ENCODE measurements at regions not wholly inside any gene's neighbourhood (a gene's known extent, or its start where the extent isn't known, plus 50 kb on each side); places are given as distances from the start of the nearest gene placed in this dataset.
"Not testable (repeated sequence)": the region's sequence is repeated elsewhere in the genome, so short reads cannot be mapped to it uniquely, and the experiment has no call there.

DNA sequence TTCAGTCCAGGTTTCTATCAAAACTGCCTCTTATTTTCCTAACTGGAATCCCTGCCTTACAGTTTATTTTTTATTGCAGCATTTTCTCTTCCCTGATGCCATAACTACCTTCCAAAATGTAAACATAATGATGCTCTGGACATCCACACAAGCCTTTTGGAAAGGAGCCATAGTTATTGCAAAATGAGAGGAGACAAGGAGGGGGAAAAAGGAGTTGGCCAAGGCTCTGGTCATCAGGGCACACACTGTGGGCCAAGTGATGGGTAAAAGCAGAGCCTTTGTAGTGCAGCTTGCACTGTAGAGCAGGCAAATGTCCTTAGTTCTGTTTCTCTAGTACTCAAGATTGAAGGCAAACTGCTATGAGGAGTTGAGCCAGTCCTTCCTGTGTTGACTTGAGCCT lies 289.3 kb upstream of the MTPN start:
- intact Hi-C loops (cut with micrococcal nuclease), result no loop called here
- no peak for FAIRE-seq

DNA sequence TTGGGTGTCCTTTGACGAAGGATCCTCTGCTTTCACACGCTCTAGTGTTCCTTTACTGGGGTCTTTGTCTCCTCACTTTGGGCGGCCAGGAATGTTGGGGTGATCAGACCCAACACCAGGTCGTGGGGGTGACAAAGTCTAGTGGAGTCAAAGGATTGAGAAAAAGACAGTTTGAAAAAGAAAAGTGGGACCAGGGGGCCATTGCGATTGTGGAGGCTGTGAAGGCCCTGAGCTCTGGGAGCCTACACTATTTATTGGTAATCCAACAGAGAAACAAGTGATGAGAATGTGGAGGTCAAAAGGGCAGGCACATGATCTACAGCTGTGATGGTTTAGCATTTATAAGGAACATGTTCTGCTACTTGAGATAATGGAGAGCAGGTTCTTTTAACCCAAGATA lies 287.1 kb upstream of the MTPN start:
- H3K27me3 ChIP-seq (ENCODE audit: control insufficient read depth in 2 of 2, insufficient read depth in 2 of 2, low read length in 2 of 2); DNase-seq (ENCODE audit: low read depth, low spot score); BruUV-seq (replicated peaks); dilution Hi-C loops (cut with MboI; ENCODE audit: extremely low pct_ligation_motif_present, low sequenced_read_pairs); H3K9me1 ChIP-seq (replicated peaks; ENCODE audit: control insufficient read depth, extremely low read depth, insufficient read depth, low read length); H2AFZ ChIP-seq (ENCODE audit: low read depth, low read length); H3K4me1 ChIP-seq (ENCODE audit: control insufficient read depth, extremely low read depth, insufficient read depth, low read length); H3K4me2 ChIP-seq (ENCODE audit: insufficient read depth, low read length); FAIRE-seq; H4K20me1 ChIP-seq (replicated peaks; ENCODE audit: control insufficient read depth, extremely low read depth, insufficient read depth, low read length); intact Hi-C loops (cut with micrococcal nuclease); CTCF ChIA-PET; H3K4me3 ChIP-seq (replicated peaks in 1 of 3; ENCODE audit: insufficient read depth in 1 of 3, low read depth in 1 of 3, low read length in 3 of 3); H3K9ac ChIP-seq (replicated peaks; ENCODE audit: extremely low read depth, insufficient read depth, low read length); H3K27ac ChIP-seq (ENCODE audit: insufficient read depth, low read depth, low read length); H3K36me3 ChIP-seq (ENCODE audit: control insufficient read depth in 2 of 2, extremely low read depth in 1 of 2, insufficient read depth in 2 of 2, low read length in 2 of 2); H3K79me2 ChIP-seq (ENCODE audit: control insufficient read depth, insufficient read depth, low read length); POLR2A ChIA-PET; H3K9me3 ChIP-seq (replicated peaks; ENCODE audit: control insufficient read depth, insufficient read depth, low read length): not testable (repeated sequence)

More for the DNA sequence above, 289.3 kb upstream of the MTPN start:
- Histone ChIP-seq H3K4me3 (replicated peaks in 1 of 3; ENCODE audit: insufficient read depth in 1 of 3, low read depth in 1 of 3, low read length in 3 of 3) (no peak overlapping the region), H4K20me1 (replicated peaks; ENCODE audit: control insufficient read depth, extremely low read depth, insufficient read depth, low read length) (no peaks in the 10 kb centered on the region), H3K9me3 (replicated peaks; ENCODE audit: control insufficient read depth, insufficient read depth, low read length) (peaks cover 2% of the 10 kb centered on the region), H3K79me2 (ENCODE audit: control insufficient read depth, insufficient read depth, low read length) (no peaks in the 10 kb centered on the region), H3K4me2 (ENCODE audit: insufficient read depth, low read length) (no peak overlapping the region), H3K9ac (replicated peaks; ENCODE audit: extremely low read depth, insufficient read depth, low read length) (no peak overlapping the region), H3K27ac (ENCODE audit: insufficient read depth, low read depth, low read length) (no peak overlapping the region), H3K9me1 (replicated peaks; ENCODE audit: control insufficient read depth, extremely low read depth, insufficient read depth, low read length) (no peaks in the 10 kb centered on the region), H2AFZ (ENCODE audit: low read depth, low read length) (no peak overlapping the region), H3K36me3 (ENCODE audit: control insufficient read depth in 2 of 2, extremely low read depth in 1 of 2, insufficient read depth in 2 of 2, low read length in 2 of 2) (no peaks in the 10 kb centered on the region), H3K4me1 (ENCODE audit: control insufficient read depth, extremely low read depth, insufficient read depth, low read length) (no peaks in the 10 kb centered on the region), H3K27me3 (ENCODE audit: control insufficient read depth in 2 of 2, insufficient read depth in 2 of 2, low read length in 2 of 2) (no peaks in the 10 kb centered on the region)
- ChIA-PET CTCF (no interaction called here), POLR2A (no interaction called here)
- BruUV-seq (replicated peaks), result no TSS peak
- no peak for TF ChIP-seq POLR2AphosphoS5 (IDR thresholded peaks at IDR 0.05; ENCODE audit: insufficient read depth, low read depth, low read length)
- TF ChIP-seq EZH2 (IDR thresholded peaks at IDR 0.05; ENCODE audit: borderline replicate concordance, low read depth, low read length, severe bottlenecking), result no peak
- no peak for TF ChIP-seq MYC (IDR thresholded peaks at IDR 0.05; ENCODE audit: low read depth, low read length)
- no peak for TF ChIP-seq CTCF (IDR thresholded peaks at IDR 0.05; ENCODE audit: extremely low read depth in 1 of 2, insufficient read depth in 1 of 2, low read depth in 1 of 2, low read length in 2 of 2)
- TF ChIP-seq JUN (IDR thresholded peaks at IDR 0.05; ENCODE audit: borderline replicate concordance, insufficient read depth, insufficient read length, low read depth), result no peak
- no peak for TF ChIP-seq POLR2A (IDR thresholded peaks at IDR 0.05; ENCODE audit: low read depth, low read length)
- no peak for TF ChIP-seq FOS (IDR thresholded peaks at IDR 0.05; ENCODE audit: borderline replicate concordance, insufficient read depth, low read length)
- TF ChIP-seq MAX (IDR thresholded peaks at IDR 0.05; ENCODE audit: insufficient read depth, insufficient read length), result no peak
- no peak for TF ChIP-seq GATA2 (IDR thresholded peaks at IDR 0.05; ENCODE audit: insufficient read depth, insufficient read length, low read depth, low read length)
- dilution Hi-C loops (cut with MboI; ENCODE audit: extremely low pct_ligation_motif_present, low sequenced_read_pairs), result no loop called here
- no peak for DNase-seq (ENCODE audit: low read depth, low spot score)

DNA sequence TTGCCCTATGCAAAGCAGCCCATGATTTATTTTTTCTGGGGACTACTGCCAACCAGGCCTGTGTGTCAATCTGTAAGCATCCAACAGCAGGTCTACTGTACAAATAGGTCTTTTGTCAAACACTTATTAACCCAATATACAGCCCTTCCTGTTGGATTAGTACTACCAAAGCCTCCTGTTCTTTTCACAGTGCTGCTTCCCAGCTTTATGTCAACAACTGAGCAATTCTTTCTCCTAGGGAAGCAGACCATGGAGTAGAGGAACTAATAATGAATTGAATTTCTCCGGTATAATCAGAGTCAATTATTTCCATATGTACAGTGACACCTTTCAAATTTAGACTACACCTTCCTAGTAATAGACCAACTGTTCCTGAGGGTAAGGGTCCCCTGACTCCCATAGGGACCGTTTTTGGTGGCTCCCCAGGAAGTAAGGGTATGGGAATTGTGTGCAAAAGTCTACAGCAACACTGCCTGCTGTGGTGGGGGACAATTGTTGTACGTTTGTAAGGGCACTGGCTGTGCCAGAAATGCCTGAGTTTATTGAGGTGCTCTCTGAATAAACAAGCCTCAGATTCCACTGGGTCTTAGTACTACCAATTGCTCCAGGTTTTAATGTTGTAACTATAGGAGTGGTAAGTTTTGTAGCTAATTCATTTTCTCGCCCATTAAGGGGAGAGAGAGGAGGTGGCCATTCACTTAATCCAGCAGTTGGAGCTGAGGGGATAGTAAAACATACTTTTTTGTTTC lies 286.1 kb upstream of the MTPN start:
- FAIRE-seq; H3K4me3 ChIP-seq (replicated peaks in 1 of 3; ENCODE audit: insufficient read depth in 1 of 3, low read depth in 1 of 3, low read length in 3 of 3); CTCF ChIA-PET; H3K4me2 ChIP-seq (ENCODE audit: insufficient read depth, low read length); H3K9ac ChIP-seq (replicated peaks; ENCODE audit: extremely low read depth, insufficient read depth, low read length); H3K27ac ChIP-seq (ENCODE audit: insufficient read depth, low read depth, low read length); H3K36me3 ChIP-seq (ENCODE audit: control insufficient read depth in 2 of 2, extremely low read depth in 1 of 2, insufficient read depth in 2 of 2, low read length in 2 of 2); BruUV-seq (replicated peaks); POLR2A ChIA-PET; H3K9me3 ChIP-seq (replicated peaks; ENCODE audit: control insufficient read depth, insufficient read depth, low read length); H4K20me1 ChIP-seq (replicated peaks; ENCODE audit: control insufficient read depth, extremely low read depth, insufficient read depth, low read length); dilution Hi-C loops (cut with MboI; ENCODE audit: extremely low pct_ligation_motif_present, low sequenced_read_pairs); intact Hi-C loops (cut with micrococcal nuclease); DNase-seq (ENCODE audit: low read depth, low spot score); H3K27me3 ChIP-seq (ENCODE audit: control insufficient read depth in 2 of 2, insufficient read depth in 2 of 2, low read length in 2 of 2); H3K9me1 ChIP-seq (replicated peaks; ENCODE audit: control insufficient read depth, extremely low read depth, insufficient read depth, low read length); H3K4me1 ChIP-seq (ENCODE audit: control insufficient read depth, extremely low read depth, insufficient read depth, low read length); H3K79me2 ChIP-seq (ENCODE audit: control insufficient read depth, insufficient read depth, low read length); H2AFZ ChIP-seq (ENCODE audit: low read depth, low read length): not testable (repeated sequence)

All from endothelial cell of umbilical vein (primary cell).